ENCODE measurements at regions not wholly inside any gene's neighbourhood (a gene's known extent, or its start where the extent isn't known, plus 50 kb on each side); places are given as distances from the start of the nearest gene placed in this dataset.

- Histone ChIP-seq H2AFZ (replicated peaks; ENCODE audit: low read length, poor library complexity) (no peak overlapping the region), H2AK9ac (replicated peaks; ENCODE audit: low read depth, low read length, poor library complexity) (no peak overlapping the region), H2BK5ac (ENCODE audit: low read depth, low read length, poor library complexity, severe bottlenecking) (no peak overlapping the region), H3K23ac (ENCODE audit: low read depth, low read length) (no peak overlapping the region), H2BK20ac (ENCODE audit: low read depth, low read length) (no peak overlapping the region), H3K36me3 (ENCODE audit: control insufficient read depth, insufficient read depth, low read length) (no peaks in the 10 kb centered on the region), H3K14ac (replicated peaks; ENCODE audit: low read depth, low read length) (no peak overlapping the region), H3K9ac (ENCODE audit: low read depth, low read length) (no peak overlapping the region), H3K9me1 (ENCODE audit: insufficient read depth, low read length) (no peaks in the 10 kb centered on the region), H4K5ac (ENCODE audit: low read depth, low read length) (no peak overlapping the region), H3K9me3 (ENCODE audit: control insufficient read depth, insufficient read depth, low read length) (peaks cover 2% of the 10 kb centered on the region; the same call in 1 of the 2 replicates), H4K8ac (ENCODE audit: low read depth in 2 of 2, low read length in 2 of 2) (no peak overlapping the region), H3K4me1 (ENCODE audit: control insufficient read depth, insufficient read depth, low read length) (no peaks in the 10 kb centered on the region), H3K79me1 (ENCODE audit: low read depth in 1 of 2, low read length in 2 of 2) (no peaks in the 10 kb centered on the region), H3K27ac (ENCODE audit: insufficient read depth, low read length) (no peak overlapping the region), H4K91ac (ENCODE audit: insufficient read depth, low read depth, low read length) (no peak overlapping the region), H3K27me3 (ENCODE audit: control insufficient read depth, insufficient read depth, low read length) (no peaks in the 10 kb centered on the region), H2AK5ac (ENCODE audit: low read depth, low read length) (no peak overlapping the region), H4K20me1 (ENCODE audit: insufficient read depth, low read length) (no peaks in the 10 kb centered on the region), H2BK120ac (ENCODE audit: low read depth, low read length) (no peak overlapping the region), H3K4ac (ENCODE audit: low read depth, low read length) (no peak overlapping the region), H3K4me2 (ENCODE audit: low read depth, low read length) (no peak overlapping the region), H3K56ac (ENCODE audit: extremely low read depth, insufficient read depth, low read length) (no peak overlapping the region), H2BK15ac (ENCODE audit: low read depth, low read length) (no peak overlapping the region), H3K4me3 (ENCODE audit: insufficient read depth, low read depth, low read length) (no peak overlapping the region), H3K18ac (ENCODE audit: low read depth, low read length) (no peak overlapping the region)
- intact Hi-C loops (cut with micrococcal nuclease) (no loop called here), dilution Hi-C loops (cut with HindIII; ENCODE audit: low sequenced_read_pairs, unreplicated experiment) (no loop called here), in situ Hi-C loops (cut with MboI; ENCODE audit: low sequenced_read_pairs) (no loop called here)
- no peak for TF ChIP-seq BHLHE40 (IDR thresholded peaks at IDR 0.05; ENCODE audit: low read depth, low read length)
- no peak for TF ChIP-seq CHD1 (IDR thresholded peaks at IDR 0.05; ENCODE audit: low read depth, low read length)
- no peak for TF ChIP-seq POLR2A (IDR thresholded peaks at IDR 0.05; ENCODE audit: low read depth, low read length)
- TF ChIP-seq RCOR1 (IDR thresholded peaks at IDR 0.05; ENCODE audit: insufficient replicate concordance, low read length) = no peak
- TF ChIP-seq USF2 (IDR thresholded peaks at IDR 0.05; ENCODE audit: low read depth, low read length) = no peak
- TF ChIP-seq MAFK (IDR thresholded peaks at IDR 0.05; ENCODE audit: low read depth, low read length) = no peak
- TF ChIP-seq SMC3 (IDR thresholded peaks at IDR 0.05; ENCODE audit: low read depth, low read length) = no peak
- TF ChIP-seq MAZ (IDR thresholded peaks at IDR 0.05; ENCODE audit: borderline replicate concordance, low read depth, low read length) = no peak
- no peak for TF ChIP-seq RAD21 (IDR thresholded peaks at IDR 0.05; ENCODE audit: low read length)
- no peak for TF ChIP-seq MXI1 (IDR thresholded peaks at IDR 0.05; ENCODE audit: borderline replicate concordance, low read depth, low read length)
- no peak for TF ChIP-seq CTCF (conservative IDR thresholded peaks at IDR 0.05; ENCODE audit: low read depth, low read length)
- no peak for TF ChIP-seq RFX5 (IDR thresholded peaks at IDR 0.05; ENCODE audit: low read depth, low read length)
- no peak for TF ChIP-seq FOS (IDR thresholded peaks at IDR 0.05; ENCODE audit: low read depth, low read length)
- TF ChIP-seq CEBPB (IDR thresholded peaks at IDR 0.05; ENCODE audit: low read depth, low read length) = no peak
- TF ChIP-seq NFE2L2 (IDR thresholded peaks at IDR 0.05; ENCODE audit: low read depth, low read length) = no peak
- TF ChIP-seq, protein P1, sequence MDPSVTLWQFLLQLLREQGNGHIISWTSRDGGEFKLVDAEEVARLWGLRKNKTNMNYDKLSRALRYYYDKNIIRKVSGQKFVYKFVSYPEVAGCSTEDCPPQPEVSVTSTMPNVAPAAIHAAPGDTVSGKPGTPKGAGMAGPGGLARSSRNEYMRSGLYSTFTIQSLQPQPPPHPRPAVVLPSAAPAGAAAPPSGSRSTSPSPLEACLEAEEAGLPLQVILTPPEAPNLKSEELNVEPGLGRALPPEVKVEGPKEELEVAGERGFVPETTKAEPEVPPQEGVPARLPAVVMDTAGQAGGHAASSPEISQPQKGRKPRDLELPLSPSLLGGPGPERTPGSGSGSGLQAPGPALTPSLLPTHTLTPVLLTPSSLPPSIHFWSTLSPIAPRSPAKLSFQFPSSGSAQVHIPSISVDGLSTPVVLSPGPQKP (IDR thresholded peaks at IDR 0.05; ENCODE audit: borderline replicate concordance, low read depth, low read length) = no peak
- ChIA-PET POLR2A (ENCODE audit: unreplicated experiment) (no interaction called here), CTCF (no interaction called here)
- no TSS peak for BruUV-seq (replicated peaks)
- ATAC-seq (ENCODE audit: low read depth) (no peak), DNase-seq (no peak)
- WGBS, 2 experiments (ENCODE audit: extremely low coverage in 2 of 2, insufficient read length in 1 of 2) = no CpG with 5 or more reads among the region's 3 CpGs
Measured at GRCh38 chr4:180310616-180311015, 1932.6 kb upstream of the TENM3 start.

Measured in IMR-90 (cell line).